ENCODE measurements at regions not wholly inside any gene's neighbourhood (a gene's known extent, or its start where the extent isn't known, plus 50 kb on each side); places are given as distances from the start of the nearest gene placed in this dataset.

DNA sequence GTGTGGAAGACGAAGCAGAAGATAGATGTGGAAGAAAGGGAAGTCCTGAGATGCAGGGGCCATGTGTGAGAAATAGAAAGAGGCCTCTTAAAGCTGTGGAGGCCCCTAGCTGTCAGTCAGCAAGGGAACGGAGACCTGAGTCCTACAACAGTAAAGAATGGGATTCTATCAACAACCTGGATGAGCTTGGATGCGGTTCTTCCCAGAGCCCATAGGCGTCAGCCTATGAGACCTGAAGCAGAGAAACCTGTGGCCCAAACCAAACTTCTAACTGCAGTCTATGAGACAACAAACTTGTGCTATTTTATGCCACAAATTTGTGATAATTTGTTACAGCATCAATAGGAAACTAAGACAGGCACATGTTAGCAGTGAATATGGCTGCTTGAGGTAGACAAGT is 583.7 kb downstream of the ADCYAP1 start:
- no peak for DNase-seq (ENCODE audit: low read depth)
- no peak overlapping the region for H3K4me3 ChIP-seq (ENCODE audit: low read depth, low read length)
- TF ChIP-seq, protein P1, sequence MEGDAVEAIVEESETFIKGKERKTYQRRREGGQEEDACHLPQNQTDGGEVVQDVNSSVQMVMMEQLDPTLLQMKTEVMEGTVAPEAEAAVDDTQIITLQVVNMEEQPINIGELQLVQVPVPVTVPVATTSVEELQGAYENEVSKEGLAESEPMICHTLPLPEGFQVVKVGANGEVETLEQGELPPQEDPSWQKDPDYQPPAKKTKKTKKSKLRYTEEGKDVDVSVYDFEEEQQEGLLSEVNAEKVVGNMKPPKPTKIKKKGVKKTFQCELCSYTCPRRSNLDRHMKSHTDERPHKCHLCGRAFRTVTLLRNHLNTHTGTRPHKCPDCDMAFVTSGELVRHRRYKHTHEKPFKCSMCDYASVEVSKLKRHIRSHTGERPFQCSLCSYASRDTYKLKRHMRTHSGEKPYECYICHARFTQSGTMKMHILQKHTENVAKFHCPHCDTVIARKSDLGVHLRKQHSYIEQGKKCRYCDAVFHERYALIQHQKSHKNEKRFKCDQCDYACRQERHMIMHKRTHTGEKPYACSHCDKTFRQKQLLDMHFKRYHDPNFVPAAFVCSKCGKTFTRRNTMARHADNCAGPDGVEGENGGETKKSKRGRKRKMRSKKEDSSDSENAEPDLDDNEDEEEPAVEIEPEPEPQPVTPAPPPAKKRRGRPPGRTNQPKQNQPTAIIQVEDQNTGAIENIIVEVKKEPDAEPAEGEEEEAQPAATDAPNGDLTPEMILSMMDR (IDR thresholded peaks at IDR 0.05; ENCODE audit: low read depth, low read length, missing control alignments) = no peak

GRCh38 chr18:1488957-1489356 is 584.3 kb downstream of the ADCYAP1 start:
- TF ChIP-seq, protein P1 (IDR thresholded peaks at IDR 0.05; ENCODE audit: low read depth, low read length, missing control alignments) = no peak
- H3K4me3 ChIP-seq (ENCODE audit: low read depth, low read length) = no peak overlapping the region
- DNase-seq (ENCODE audit: low read depth) = no peak

DNA sequence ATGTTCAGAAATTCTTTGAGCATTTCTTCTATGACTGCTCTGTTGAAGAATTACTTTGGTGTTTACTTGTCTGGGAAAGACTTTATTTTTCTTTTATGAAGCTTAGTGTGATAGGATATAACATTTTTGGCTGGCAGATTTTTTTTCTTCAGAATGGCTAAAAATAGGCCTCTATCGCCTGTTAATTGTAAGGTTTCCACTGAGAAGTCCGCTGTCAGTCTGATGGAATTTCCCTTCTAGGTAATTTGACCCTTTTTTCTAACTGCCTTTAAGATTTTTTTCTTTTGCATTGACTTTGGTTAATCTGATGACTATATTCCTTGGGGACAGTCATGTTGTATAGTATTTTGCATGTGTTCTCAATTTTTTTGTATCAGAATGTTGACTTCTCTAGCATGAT is 590.7 kb downstream of the ADCYAP1 start:
- DNase-seq (ENCODE audit: low read depth) = no peak
- no peak overlapping the region for H3K4me3 ChIP-seq (ENCODE audit: low read depth, low read length)
- TF ChIP-seq, protein P1 (IDR thresholded peaks at IDR 0.05; ENCODE audit: low read depth, low read length, missing control alignments) = no peak

- no peak for DNase-seq (ENCODE audit: low read depth)
- TF ChIP-seq, protein P1 (IDR thresholded peaks at IDR 0.05; ENCODE audit: low read depth, low read length, missing control alignments) = no peak
These were observed 591.4 kb downstream of the ADCYAP1 start for GRCh38 chr18:1496096-1496495.

DNA sequence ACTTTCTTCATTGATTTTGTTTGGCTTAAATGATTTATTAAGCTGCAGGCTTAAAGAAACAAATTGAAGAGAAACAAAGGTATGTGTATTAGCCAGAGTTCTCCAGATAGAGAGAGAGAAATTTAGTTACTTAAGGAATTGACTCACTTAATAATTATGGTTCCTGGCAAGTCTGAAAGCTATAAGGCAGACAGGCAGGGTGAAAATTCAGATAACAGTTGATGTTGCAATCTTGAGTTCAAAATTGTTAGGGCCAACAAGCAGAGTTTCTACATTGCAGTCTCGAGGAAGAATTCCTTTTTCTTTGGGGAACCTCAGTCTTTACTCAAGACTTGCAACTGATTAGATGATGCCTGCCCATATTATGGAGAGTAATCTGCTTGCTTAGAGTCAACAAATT is 593.5 kb downstream of the ADCYAP1 start:
- no peak for DNase-seq (ENCODE audit: low read depth)
- H3K4me3 ChIP-seq (ENCODE audit: low read depth, low read length) = no peak overlapping the region
- TF ChIP-seq, protein P1 (IDR thresholded peaks at IDR 0.05; ENCODE audit: low read depth, low read length, missing control alignments) = no peak

More at GRCh38 chr18:1496096-1496495, 591.4 kb downstream of the ADCYAP1 start:
- H3K4me3 ChIP-seq (ENCODE audit: low read depth, low read length) = no peak overlapping the region

DNA sequence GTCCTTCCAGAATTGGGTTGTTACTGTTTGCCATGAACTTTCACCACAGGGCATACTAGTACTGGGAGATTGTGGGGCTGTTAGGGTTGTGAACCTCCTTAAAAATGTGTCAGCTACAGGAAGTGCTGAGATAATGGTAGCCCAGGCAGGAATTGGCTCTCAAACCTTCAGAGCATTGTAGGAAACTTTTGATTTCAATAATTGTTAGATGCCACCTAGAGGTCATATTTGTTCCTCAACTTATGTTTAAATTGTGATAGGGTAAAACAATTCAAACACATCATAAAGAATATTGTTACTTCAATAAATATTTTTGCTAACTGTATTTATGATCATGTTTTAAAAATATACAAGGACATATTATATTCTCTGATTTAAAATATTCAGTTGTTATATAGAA is 594.6 kb downstream of the ADCYAP1 start:
- TF ChIP-seq, protein P1 (IDR thresholded peaks at IDR 0.05; ENCODE audit: low read depth, low read length, missing control alignments) = no peak
- no peak for DNase-seq (ENCODE audit: low read depth)
- H3K4me3 ChIP-seq (ENCODE audit: low read depth, low read length) = no peak overlapping the region

DNA sequence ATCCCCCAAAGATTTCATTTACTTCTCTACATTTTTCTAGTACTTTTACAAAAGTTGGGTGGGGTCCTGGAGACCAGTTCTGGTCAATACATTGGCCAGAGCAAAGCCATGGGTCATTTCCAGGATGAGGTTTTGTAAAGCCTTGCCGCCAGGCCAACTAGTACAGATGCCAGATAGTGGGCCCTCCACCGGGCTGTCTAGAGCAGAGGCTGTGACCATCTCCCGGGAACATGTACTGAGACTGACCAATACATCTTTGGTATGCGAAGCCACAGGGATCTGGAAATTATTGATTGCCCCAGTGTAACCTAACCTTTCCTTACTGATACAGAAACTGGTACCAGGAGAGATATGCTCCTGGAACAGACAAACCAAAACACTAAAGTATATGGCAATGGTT is 599.2 kb downstream of the ADCYAP1 start:
- DNase-seq (ENCODE audit: low read depth) = no peak
- no peak overlapping the region for H3K4me3 ChIP-seq (ENCODE audit: low read depth, low read length)
- TF ChIP-seq, protein P1 (IDR thresholded peaks at IDR 0.05; ENCODE audit: low read depth, low read length, missing control alignments) = no peak

Measured in GM12864 (cell line).